GM12878 (cell line): ENCODE measurements at regions not wholly inside any gene's neighbourhood (a gene's known extent, or its start where the extent isn't known, plus 50 kb on each side); places are given as distances from the start of the nearest gene placed in this dataset.

ENCODE experiments used
- CREB1 ChIP-seq: IDR thresholded peaks from 2 replicates; pipeline ENCODE4 v1.6.1; 2012; ENCODE audit warnings: low read depth, mild to moderate bottlenecking, inconsistent platforms
- EP300 ChIP-seq, 2 experiments: fragments of 150-350 bp in 1 of 2; IDR thresholded peaks; 2 replicates each; pipeline ENCODE4 v1.6.1; 2011 to 2012; ENCODE audit warnings: low read depth in 2 of 2, low read length in 2 of 2, borderline replicate concordance in 1 of 2, improper control_type of control experiment in 1 of 2, inconsistent platforms in 1 of 2; ENCODE audit not compliant: control insufficient read depth in 1 of 2
- FOXM1 ChIP-seq: IDR thresholded peaks from 2 replicates; pipeline ENCODE4 v1.6.1; 2012; ENCODE audit warnings: low read depth, mild to moderate bottlenecking, inconsistent platforms, low read length, moderate library complexity
- LARP7 ChIP-seq: fragments of 450-650 bp; IDR thresholded peaks from 2 replicates; pipeline ENCODE4 v1.6.1; 2017; ENCODE audit warnings: mild to moderate bottlenecking
- NFIC ChIP-seq: IDR thresholded peaks from 2 replicates; pipeline ENCODE4 v1.6.1; 2012; ENCODE audit warnings: low read depth, mild to moderate bottlenecking, inconsistent platforms, low read length, moderate library complexity
- POLR2A ChIP-seq: IDR thresholded peaks from 2 replicates; pipeline ENCODE4 v1.6.1; 2011; ENCODE audit warnings: low read depth, mild to moderate bottlenecking, low read length
- POLR2AphosphoS5 ChIP-seq: IDR thresholded peaks from 2 replicates; pipeline ENCODE4 v1.6.1; 2011; ENCODE audit warnings: mild to moderate bottlenecking, low read length, inconsistent platforms
- STAT3 ChIP-seq: IDR thresholded peaks from 2 replicates; pipeline ENCODE4 v1.6.1; 2011; ENCODE audit warnings: low read depth, low read length, improper control_type of control experiment
- TAF1 ChIP-seq: IDR thresholded peaks from 2 replicates; pipeline ENCODE4 v1.6.1; 2011; ENCODE audit warnings: mild to moderate bottlenecking, low read depth, low read length, borderline replicate concordance
- ZZZ3 ChIP-seq: IDR thresholded peaks from 2 replicates; pipeline ENCODE4 v1.6.1; 2011; ENCODE audit warnings: low read depth; ENCODE audit not compliant: control insufficient read depth, insufficient read length
- TF ChIP-seq, protein P1 (sequence below), 3 experiments: IDR thresholded peaks in 2 of 3; conservative IDR thresholded peaks in 1 of 3; 2 replicates each; pipeline ENCODE4 v1.5.1; 2011; ENCODE audit warnings: low read depth in 3 of 3, low read length in 3 of 3, mild to moderate bottlenecking in 3 of 3, control low read depth in 2 of 3, moderate library complexity in 2 of 3, inconsistent platforms in 1 of 3, mixed read lengths in 1 of 3; ENCODE audit not compliant: control insufficient read depth in 2 of 3, insufficient read depth in 1 of 3; ENCODE audit errors: extremely low read depth in 1 of 3
- TF ChIP-seq, protein P2 (sequence below): fragments of 450-650 bp; IDR thresholded peaks from 2 replicates; pipeline ENCODE4 v1.6.1; 2016; ENCODE audit warnings: mild to moderate bottlenecking

DNA sequence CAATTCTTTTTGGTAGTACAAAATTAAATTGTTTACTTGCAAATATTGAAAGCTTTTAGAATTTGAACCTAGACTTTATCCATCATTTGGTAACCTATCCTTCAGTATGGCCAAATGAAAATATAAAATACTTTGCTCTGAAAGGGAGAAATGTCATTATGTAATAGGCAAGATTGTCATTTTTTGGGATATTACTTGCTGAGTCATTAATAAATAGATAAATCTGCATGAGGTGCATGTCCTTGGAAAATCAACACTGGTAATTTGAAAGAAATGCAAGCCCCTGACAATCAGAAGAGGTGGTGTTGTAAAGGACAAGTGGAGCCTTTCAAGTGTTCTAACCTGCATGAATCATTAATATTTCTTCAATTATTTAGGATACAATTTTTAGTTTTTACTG, 231.8 kb upstream of the CCNG1 start:
- no peak for TF ChIP-seq TAF1
- TF ChIP-seq EP300 (IDR thresholded peaks at IDR 0.05; ENCODE audit: borderline replicate concordance in 1 of 2, control insufficient read depth in 1 of 2, low read depth in 2 of 2, low read length in 2 of 2) = no peak
- TF ChIP-seq POLR2A = no peak
- TF ChIP-seq POLR2AphosphoS5 = no peak
- TF ChIP-seq FOXM1 = no peak
- no peak for TF ChIP-seq NFIC
- TF ChIP-seq, protein P1, sequence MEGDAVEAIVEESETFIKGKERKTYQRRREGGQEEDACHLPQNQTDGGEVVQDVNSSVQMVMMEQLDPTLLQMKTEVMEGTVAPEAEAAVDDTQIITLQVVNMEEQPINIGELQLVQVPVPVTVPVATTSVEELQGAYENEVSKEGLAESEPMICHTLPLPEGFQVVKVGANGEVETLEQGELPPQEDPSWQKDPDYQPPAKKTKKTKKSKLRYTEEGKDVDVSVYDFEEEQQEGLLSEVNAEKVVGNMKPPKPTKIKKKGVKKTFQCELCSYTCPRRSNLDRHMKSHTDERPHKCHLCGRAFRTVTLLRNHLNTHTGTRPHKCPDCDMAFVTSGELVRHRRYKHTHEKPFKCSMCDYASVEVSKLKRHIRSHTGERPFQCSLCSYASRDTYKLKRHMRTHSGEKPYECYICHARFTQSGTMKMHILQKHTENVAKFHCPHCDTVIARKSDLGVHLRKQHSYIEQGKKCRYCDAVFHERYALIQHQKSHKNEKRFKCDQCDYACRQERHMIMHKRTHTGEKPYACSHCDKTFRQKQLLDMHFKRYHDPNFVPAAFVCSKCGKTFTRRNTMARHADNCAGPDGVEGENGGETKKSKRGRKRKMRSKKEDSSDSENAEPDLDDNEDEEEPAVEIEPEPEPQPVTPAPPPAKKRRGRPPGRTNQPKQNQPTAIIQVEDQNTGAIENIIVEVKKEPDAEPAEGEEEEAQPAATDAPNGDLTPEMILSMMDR (IDR thresholded peaks at IDR 0.05 in 2 of 3, conservative IDR thresholded peaks at IDR 0.05 in 1 of 3; ENCODE audit: control insufficient read depth in 2 of 3, extremely low read depth in 1 of 3, insufficient read depth in 1 of 3, low read depth in 3 of 3, low read length in 3 of 3) = no peak
- no peak for TF ChIP-seq LARP7
- TF ChIP-seq, protein P2, sequence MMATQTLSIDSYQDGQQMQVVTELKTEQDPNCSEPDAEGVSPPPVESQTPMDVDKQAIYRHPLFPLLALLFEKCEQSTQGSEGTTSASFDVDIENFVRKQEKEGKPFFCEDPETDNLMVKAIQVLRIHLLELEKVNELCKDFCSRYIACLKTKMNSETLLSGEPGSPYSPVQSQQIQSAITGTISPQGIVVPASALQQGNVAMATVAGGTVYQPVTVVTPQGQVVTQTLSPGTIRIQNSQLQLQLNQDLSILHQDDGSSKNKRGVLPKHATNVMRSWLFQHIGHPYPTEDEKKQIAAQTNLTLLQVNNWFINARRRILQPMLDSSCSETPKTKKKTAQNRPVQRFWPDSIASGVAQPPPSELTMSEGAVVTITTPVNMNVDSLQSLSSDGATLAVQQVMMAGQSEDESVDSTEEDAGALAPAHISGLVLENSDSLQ = no peak
- no peak for TF ChIP-seq ZZZ3
- TF ChIP-seq CREB1 = no peak
- no peak for TF ChIP-seq STAT3
